H1 (cell line): ENCODE measurements at regions not wholly inside any gene's neighbourhood (a gene's known extent, or its start where the extent isn't known, plus 50 kb on each side); places are given as distances from the start of the nearest gene placed in this dataset.

ENCODE experiments used
- CTCF ChIA-PET: fragments of 300-600 bp; sonication (Branson Sonifier 250); formaldehyde crosslinking; loops from one replicate; lab custom pipeline; 2021; ENCODE audit not compliant: partially characterized antibody; lab: Charles Lee
- POLR2A ChIA-PET: fragments of 300-600 bp; sonication (Branson Sonifier 250); formaldehyde crosslinking; loops from one replicate; lab custom pipeline; 2021; ENCODE audit warnings: inconsistent platforms; ENCODE audit not compliant: partially characterized antibody; lab: Charles Lee
- DNase-seq, 2 experiments: peaks; one replicate each; pipeline versions ENCODE4 v3.0.0 to v3.0.0-alpha.2; 2010 to 2022; ENCODE audit warnings: low spot score in 2 of 2, low read depth in 1 of 2, mixed read lengths in 1 of 2
- FAIRE-seq: peaks from 2 replicates; lab custom pipeline; 2011; peaks lifted over from hg19 to GRCh38; lab: Jason Lieb, UNC
- H2AFZ ChIP-seq: 2 replicates; pipeline ENCODE4 v1.8.1; 2012; ENCODE audit warnings: low read length, inconsistent platforms
- H2AK5ac ChIP-seq: 2 replicates; pipeline ENCODE4 v1.6.1; 2013; ENCODE audit warnings: low read depth, low read length
- H2BK120ac ChIP-seq: replicated peaks from 2 replicates; pipeline ENCODE3; 2013; ENCODE audit warnings: low read depth, low read length, inconsistent platforms
- H2BK12ac ChIP-seq: 2 replicates; pipeline ENCODE4 v1.6.1; 2013; ENCODE audit warnings: low read depth, low read length
- H2BK15ac ChIP-seq: 2 replicates; pipeline ENCODE4 v1.6.1; 2013; ENCODE audit warnings: low read length
- H2BK20ac ChIP-seq: 2 replicates; pipeline ENCODE4 v1.6.1; 2013; ENCODE audit warnings: low read length
- H2BK5ac ChIP-seq: 2 replicates; pipeline ENCODE4 v1.6.1; 2013; ENCODE audit warnings: low read depth, low read length
- H3K14ac ChIP-seq: 2 replicates; pipeline ENCODE4 v1.6.1; 2013; ENCODE audit warnings: inconsistent platforms; ENCODE audit not compliant: insufficient read length
- H3K18ac ChIP-seq: 2 replicates; pipeline ENCODE4 v1.6.1; 2013; ENCODE audit warnings: low read length; ENCODE audit errors: extremely low read depth
- H3K23ac ChIP-seq: 2 replicates; pipeline ENCODE4 v1.6.1; 2013; ENCODE audit warnings: inconsistent platforms; ENCODE audit not compliant: insufficient read length
- H3K23me2 ChIP-seq: 2 replicates; pipeline ENCODE4 v1.6.1; 2013; ENCODE audit warnings: low read depth, low read length
- H3K27ac ChIP-seq: 2 replicates; pipeline ENCODE4 v1.6.1; 2011; ENCODE audit warnings: low read depth, low read length, inconsistent platforms
- H3K27me3 ChIP-seq, 4 experiments: replicated peaks in 1 of 4; 1 replicate in 1 of 4; 2 replicates in 3 of 4; pipeline versions ENCODE4 v1.6.1 to v1.8.1; 2011 to 2013; ENCODE audit warnings: low read length in 3 of 4, mild to moderate bottlenecking in 3 of 4, inconsistent platforms in 2 of 4, mixed read lengths in 2 of 4, moderate library complexity in 1 of 4; ENCODE audit not compliant: control insufficient read depth in 3 of 4, insufficient read depth in 3 of 4; ENCODE audit errors: extremely low read depth in 1 of 4
- H3K36me3 ChIP-seq, 4 experiments: 2 replicates each; pipeline versions ENCODE4 v1.6.1 to v1.8.1; 2011 to 2013; ENCODE audit warnings: mild to moderate bottlenecking in 4 of 4, low read length in 3 of 4, moderate library complexity in 2 of 4, control low read depth in 1 of 4, inconsistent platforms in 1 of 4; ENCODE audit not compliant: insufficient read depth in 4 of 4, control insufficient read depth in 2 of 4
- H3K4ac ChIP-seq: replicated peaks from 2 replicates; pipeline ENCODE3; 2013; ENCODE audit warnings: low read length, low read depth, mixed read lengths, inconsistent platforms; ENCODE audit not compliant: insufficient read length
- H3K4me1 ChIP-seq, 4 experiments: replicated peaks in 1 of 4; 1 replicate in 1 of 4; 2 replicates in 3 of 4; pipeline versions ENCODE4 v1.6.1 to v1.8.1; 2011 to 2013; ENCODE audit warnings: low read length in 3 of 4, inconsistent platforms in 2 of 4, mixed read lengths in 1 of 4; ENCODE audit not compliant: insufficient read depth in 4 of 4, control insufficient read depth in 3 of 4
- H3K4me2 ChIP-seq, 2 experiments: 2 replicates each; pipeline versions ENCODE4 v1.6.1 to v1.8.1; 2011 to 2013; ENCODE audit warnings: low read depth in 2 of 2, low read length in 2 of 2, control low read depth in 1 of 2, inconsistent platforms in 1 of 2, mild to moderate bottlenecking in 1 of 2; ENCODE audit not compliant: insufficient read depth in 1 of 2
- H3K4me3 ChIP-seq, 4 experiments: fragments of 200-600, 300-600 bp in 1 of 4; sonication (generic), shearing (Covaris generic), sonication (Bioruptor Twin) in 1 of 4; 2 replicates each; pipeline versions ENCODE4 v1.5.1 to v1.8.1; 2011 to 2016; ENCODE audit warnings: low read length in 4 of 4, low read depth in 3 of 4, control low read depth in 2 of 4, inconsistent platforms in 2 of 4, mild to moderate bottlenecking in 2 of 4, mixed read lengths in 1 of 4, moderate library complexity in 1 of 4; ENCODE audit not compliant: insufficient read depth in 2 of 4; ENCODE audit errors: extremely low read depth in 1 of 4
- H3K56ac ChIP-seq: replicated peaks from 2 replicates; pipeline ENCODE3; 2013; ENCODE audit warnings: low read depth, mild to moderate bottlenecking, mixed read lengths, low read length, inconsistent platforms; ENCODE audit not compliant: insufficient read length
- H3K79me1 ChIP-seq: 2 replicates; pipeline ENCODE4 v1.6.1; 2013; ENCODE audit warnings: low read depth, low read length, control low read depth
- H3K79me2 ChIP-seq, 2 experiments: 2 replicates each; pipeline versions ENCODE4 v1.6.1 to v1.8.1; 2012 to 2013; ENCODE audit warnings: low read length in 2 of 2, mild to moderate bottlenecking in 2 of 2, inconsistent platforms in 1 of 2; ENCODE audit not compliant: insufficient read depth in 2 of 2, control insufficient read depth in 1 of 2
- H3K9ac ChIP-seq, 4 experiments: replicated peaks in 1 of 4; 1 replicate in 1 of 4; 2 replicates in 3 of 4; pipeline versions ENCODE4 v1.6.1 to v1.8.1; 2011 to 2013; ENCODE audit warnings: low read depth in 3 of 4, low read length in 3 of 4, control low read depth in 2 of 4, mild to moderate bottlenecking in 2 of 4, moderate library complexity in 2 of 4, inconsistent platforms in 1 of 4; ENCODE audit errors: extremely low read depth in 1 of 4
- H3K9me3 ChIP-seq, 2 experiments: 2 replicates each; pipeline versions ENCODE4 v1.6.1 to v1.8.1; 2012 to 2013; ENCODE audit warnings: mild to moderate bottlenecking in 2 of 2, moderate library complexity in 2 of 2, control low read depth in 1 of 2, inconsistent platforms in 1 of 2, low read depth in 1 of 2, low read length in 1 of 2, mixed read lengths in 1 of 2; ENCODE audit not compliant: insufficient read depth in 2 of 2
- H4K20me1 ChIP-seq, 2 experiments: replicated peaks in 1 of 2; 2 replicates each; pipeline versions ENCODE3 to v1.8.1; 2011 to 2013; ENCODE audit warnings: inconsistent platforms in 2 of 2, low read length in 2 of 2, mild to moderate bottlenecking in 1 of 2; ENCODE audit not compliant: insufficient read depth in 2 of 2, control insufficient read depth in 1 of 2
- H4K5ac ChIP-seq: 2 replicates; pipeline ENCODE4 v1.6.1; 2013; ENCODE audit warnings: low read length, low read depth, mixed read lengths, inconsistent platforms; ENCODE audit not compliant: insufficient read length
- H4K8ac ChIP-seq: 2 replicates; pipeline ENCODE4 v1.8.0; 2013; ENCODE audit warnings: mild to moderate bottlenecking, moderate library complexity, low read length, inconsistent platforms; ENCODE audit not compliant: insufficient read depth; ENCODE audit errors: extremely low read depth
- H4K91ac ChIP-seq: replicated peaks from 2 replicates; pipeline ENCODE3; 2013; ENCODE audit warnings: low read length, mixed read lengths, inconsistent platforms; ENCODE audit not compliant: insufficient read length
- CBX8 ChIP-seq: fragments of 300-800, 300-1000 bp; sonication (generic); IDR thresholded peaks from 2 replicates; pipeline ENCODE4 v1.7.1; 2016; ENCODE audit warnings: low read depth, low read length, borderline replicate concordance
- HDAC6 ChIP-seq: IDR thresholded peaks from one replicate; pipeline ENCODE4 v1.7.1; 2012; ENCODE audit warnings: low read depth, mild to moderate bottlenecking, inconsistent platforms, low read length, moderate library complexity
- KDM4A ChIP-seq: IDR thresholded peaks from one replicate; pipeline ENCODE4 v1.7.1; 2012; ENCODE audit warnings: low read depth, mild to moderate bottlenecking, moderate library complexity, low read length, inconsistent platforms; ENCODE audit not compliant: severe bottlenecking
- SAP30 ChIP-seq: fragments of 300-600 bp; sonication (generic); IDR thresholded peaks from 2 replicates; pipeline ENCODE4 v1.7.1; 2012; ENCODE audit warnings: low read length, moderate library complexity, mild to moderate bottlenecking, inconsistent platforms; ENCODE audit not compliant: insufficient read depth, insufficient replicate concordance
- SIRT6 ChIP-seq: IDR thresholded peaks from one replicate; pipeline ENCODE4 v1.7.1; 2012; ENCODE audit warnings: low read length, inconsistent platforms
- TAF7 ChIP-seq: optimal IDR thresholded peaks from 2 replicates; pipeline ENCODE3; 2011; ENCODE audit warnings: low read depth, mild to moderate bottlenecking, inconsistent platforms, low read length, moderate library complexity, borderline replicate concordance
- YY1 ChIP-seq: IDR thresholded peaks from 2 replicates; pipeline ENCODE4 v1.6.1; 2011; ENCODE audit warnings: low read depth, mild to moderate bottlenecking, low read length
- WGBS, 2 experiments: shearing (Covaris generic) in 1 of 2; methylation state at CpG; one replicate each; pipeline versions ENCODE4 v1.1.6 to v1.1.7; 2013 to 2015; ENCODE audit warnings: low lambda C conversion rate in 2 of 2, mixed read lengths in 2 of 2, inconsistent platforms in 1 of 2, low coverage in 1 of 2, missing lambda C conversion rate in 1 of 2; ENCODE audit not compliant: insufficient replicate concordance in 2 of 2, insufficient coverage in 1 of 2, insufficient read length in 1 of 2; ENCODE audit errors: extremely low coverage in 1 of 2, missing lambda C conversion rate in 1 of 2; 5-methylcytosine and 5-hydroxymethylcytosine counted together
- TF ChIP-seq, protein P1 (sequence below): IDR thresholded peaks from 2 replicates; pipeline ENCODE4 v1.6.1; 2012; ENCODE audit warnings: inconsistent platforms

DNA sequence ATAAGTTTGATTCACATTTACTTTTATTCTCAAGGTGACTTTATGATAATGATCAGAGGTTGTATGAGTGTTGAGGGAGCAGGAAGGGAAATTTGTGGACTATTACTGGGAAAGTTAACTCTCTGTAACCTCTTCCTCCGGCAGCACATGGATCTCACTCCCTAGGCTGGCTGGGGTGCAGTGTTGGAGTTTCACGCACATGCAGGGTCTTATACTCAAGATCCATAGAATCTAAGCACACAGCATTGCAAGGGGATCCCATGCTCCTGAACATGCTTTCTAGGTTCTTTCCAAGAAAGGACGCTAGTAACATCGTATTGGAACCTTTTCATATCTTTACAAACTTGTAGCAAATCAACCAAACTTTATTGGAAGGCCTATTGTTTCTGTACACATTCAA lies 757.6 kb upstream of the TPTE start:
- H4K20me1 ChIP-seq = no peaks in the 10 kb centered on the region
- 79% methylated on average over 4 of the region's 4 CpGs; no CpG with 5 or more reads in 1 of the 2 experiments for WGBS, 2 experiments
- no peak overlapping the region for H3K27ac ChIP-seq
- no peak overlapping the region for H4K8ac ChIP-seq
- ChIA-PET CTCF (no interaction called here), POLR2A (no interaction called here)
- H3K23ac ChIP-seq = no peak overlapping the region
- H3K79me1 ChIP-seq = no peaks in the 10 kb centered on the region; the same call in 1 of the 2 replicates
- H3K27me3 ChIP-seq = no peaks in the 10 kb centered on the region
- H3K79me2 ChIP-seq = no peaks in the 10 kb centered on the region
- FAIRE-seq (no peak), DNase-seq (no peak)
- no peak overlapping the region for H2AK5ac ChIP-seq
- H3K4me3 ChIP-seq = no peak overlapping the region
- no peaks in the 10 kb centered on the region; a peak in 1 of 8 replicates for H3K36me3 ChIP-seq
- H3K9me3 ChIP-seq = peaks cover 76% of the 10 kb centered on the region in 2 experiments
- no peak overlapping the region for H2BK20ac ChIP-seq
- no peak overlapping the region for H3K9ac ChIP-seq
- no peak overlapping the region for H3K4ac ChIP-seq
- H2BK120ac ChIP-seq = no peak overlapping the region
- H2BK15ac ChIP-seq = no peak overlapping the region
- no peak overlapping the region for H4K91ac ChIP-seq
- H3K18ac ChIP-seq = no peak overlapping the region
- H3K4me1 ChIP-seq = no peaks in the 10 kb centered on the region
- H4K5ac ChIP-seq = no peak overlapping the region
- H2AFZ ChIP-seq = no peak overlapping the region
- no peak overlapping the region for H2BK12ac ChIP-seq
- H3K4me2 ChIP-seq = no peak overlapping the region
- H3K14ac ChIP-seq = no peak overlapping the region
- peaks cover 2% of the 10 kb centered on the region; the same call in 1 of the 2 replicates for H3K23me2 ChIP-seq
- no peak overlapping the region for H2BK5ac ChIP-seq
- no peak overlapping the region for H3K56ac ChIP-seq
- TF ChIP-seq, protein P1, sequence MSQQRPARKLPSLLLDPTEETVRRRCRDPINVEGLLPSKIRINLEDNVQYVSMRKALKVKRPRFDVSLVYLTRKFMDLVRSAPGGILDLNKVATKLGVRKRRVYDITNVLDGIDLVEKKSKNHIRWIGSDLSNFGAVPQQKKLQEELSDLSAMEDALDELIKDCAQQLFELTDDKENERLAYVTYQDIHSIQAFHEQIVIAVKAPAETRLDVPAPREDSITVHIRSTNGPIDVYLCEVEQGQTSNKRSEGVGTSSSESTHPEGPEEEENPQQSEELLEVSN = no peak
- TF ChIP-seq CBX8 = no peak
- TF ChIP-seq SAP30 = no peak
- no peak for TF ChIP-seq KDM4A
- TF ChIP-seq HDAC6 = no peak
- TF ChIP-seq TAF7 = no peak
- no peak for TF ChIP-seq SIRT6
- TF ChIP-seq YY1 = no peak
